Endothelial cell (in vitro differentiated cells): ENCODE measurements at regions not wholly inside any gene's neighbourhood (a gene's known extent, or its start where the extent isn't known, plus 50 kb on each side); places are given as distances from the start of the nearest gene placed in this dataset.
"Not testable (repeated sequence)": the region's sequence is repeated elsewhere in the genome, so short reads cannot be mapped to it uniquely, and the experiment has no call there.

Experiments
- DNase-seq: peaks from one replicate; pipeline ENCODE4 v3.0.0; 2021; ENCODE audit warnings: low spot score
- H3K27ac Mint-ChIP-seq: one replicate; pipeline ENCODE4 v1.8.0; 2021; ENCODE audit warnings: mixed read lengths, inconsistent platforms; ENCODE audit not compliant: unreplicated experiment
- H3K27me3 Mint-ChIP-seq: one replicate; pipeline ENCODE4 v1.8.0; 2021; ENCODE audit warnings: mild to moderate bottlenecking, moderate library complexity, mixed read lengths, inconsistent platforms; ENCODE audit not compliant: unreplicated experiment
- H3K36me3 Mint-ChIP-seq: one replicate; pipeline ENCODE4 v1.8.0; 2021; ENCODE audit warnings: mild to moderate bottlenecking, low read depth, mixed read lengths, inconsistent platforms; ENCODE audit not compliant: unreplicated experiment
- H3K4me1 Mint-ChIP-seq: one replicate; pipeline ENCODE4 v1.8.0; 2021; ENCODE audit warnings: mild to moderate bottlenecking, mixed read lengths, inconsistent platforms; ENCODE audit not compliant: unreplicated experiment
- H3K4me3 Mint-ChIP-seq: one replicate; pipeline ENCODE4 v1.8.0; 2021; ENCODE audit warnings: mild to moderate bottlenecking, mixed read lengths, inconsistent platforms; ENCODE audit not compliant: unreplicated experiment
- H3K9me3 Mint-ChIP-seq: one replicate; pipeline ENCODE4 v1.8.0; 2021; ENCODE audit warnings: mixed read lengths, inconsistent platforms; ENCODE audit not compliant: unreplicated experiment

DNA sequence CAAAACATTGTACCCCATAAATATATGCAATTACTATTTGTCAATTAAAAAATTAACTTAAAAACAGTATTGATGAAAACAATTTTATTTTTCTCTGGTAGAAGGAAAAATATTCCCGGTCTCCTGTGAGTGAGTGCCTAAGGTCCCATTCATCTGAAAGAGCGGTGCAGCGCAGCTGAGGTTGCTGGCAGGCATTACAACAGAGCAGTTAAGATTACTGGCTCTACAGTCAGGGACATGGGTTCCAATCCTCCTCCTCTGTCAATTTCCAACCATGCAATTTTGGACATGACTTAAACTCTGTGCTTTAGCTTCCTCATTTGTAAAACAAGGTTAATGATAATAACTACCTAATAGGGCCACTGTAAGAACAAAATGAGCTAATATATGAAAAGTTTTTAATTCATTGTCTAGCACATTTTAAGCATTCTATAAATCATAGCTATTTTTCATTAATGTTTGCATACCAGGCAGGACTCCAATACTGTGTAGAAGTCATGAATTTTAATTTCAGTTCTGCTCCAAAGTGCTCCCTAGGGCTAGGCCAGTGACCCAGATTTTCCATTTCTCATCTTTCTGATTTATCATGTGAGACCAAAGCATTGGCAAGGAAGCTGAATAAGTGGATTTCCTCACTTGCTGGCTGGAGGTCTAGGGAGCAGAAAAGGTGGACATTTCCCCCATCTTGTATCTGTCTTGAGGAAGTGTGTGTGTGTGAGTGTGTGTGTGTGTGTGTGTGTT lies 174.2 kb upstream of the NBPF19 start:
- H3K4me3 Mint-ChIP-seq, H3K36me3 Mint-ChIP-seq, H3K9me3 Mint-ChIP-seq, H3K27me3 Mint-ChIP-seq, H3K4me1 Mint-ChIP-seq, H3K27ac Mint-ChIP-seq, DNase-seq: not testable (repeated sequence)

- H3K27ac Mint-ChIP-seq, H3K9me3 Mint-ChIP-seq, H3K4me1 Mint-ChIP-seq, H3K27me3 Mint-ChIP-seq, H3K36me3 Mint-ChIP-seq, DNase-seq, H3K4me3 Mint-ChIP-seq: not testable (repeated sequence)
These were observed 173.6 kb upstream of the NBPF19 start for GRCh38 chr1:149301282-149301681.

DNA sequence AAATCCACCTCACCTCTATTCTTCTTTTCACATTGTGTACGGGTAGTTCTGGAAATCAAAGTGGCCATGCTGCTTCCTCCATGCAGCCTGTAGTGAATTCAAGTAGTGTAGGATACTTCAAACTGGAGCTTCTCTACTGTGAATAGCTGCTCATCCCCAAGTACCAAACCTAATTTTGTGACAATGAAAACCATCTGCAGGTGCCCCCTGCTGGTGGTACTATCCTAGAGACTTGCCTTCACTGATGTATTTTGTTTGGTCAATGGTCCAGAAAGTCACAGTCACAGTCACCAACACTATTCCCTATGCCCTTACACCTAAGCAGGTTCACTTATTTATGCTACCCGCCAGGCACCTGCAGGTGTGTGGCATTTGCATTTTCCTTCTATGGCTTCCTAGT lies 170.0 kb upstream of the NBPF19 start:
- H3K27ac Mint-ChIP-seq, DNase-seq, H3K9me3 Mint-ChIP-seq, H3K36me3 Mint-ChIP-seq, H3K27me3 Mint-ChIP-seq, H3K4me1 Mint-ChIP-seq, H3K4me3 Mint-ChIP-seq: not testable (repeated sequence)

DNA sequence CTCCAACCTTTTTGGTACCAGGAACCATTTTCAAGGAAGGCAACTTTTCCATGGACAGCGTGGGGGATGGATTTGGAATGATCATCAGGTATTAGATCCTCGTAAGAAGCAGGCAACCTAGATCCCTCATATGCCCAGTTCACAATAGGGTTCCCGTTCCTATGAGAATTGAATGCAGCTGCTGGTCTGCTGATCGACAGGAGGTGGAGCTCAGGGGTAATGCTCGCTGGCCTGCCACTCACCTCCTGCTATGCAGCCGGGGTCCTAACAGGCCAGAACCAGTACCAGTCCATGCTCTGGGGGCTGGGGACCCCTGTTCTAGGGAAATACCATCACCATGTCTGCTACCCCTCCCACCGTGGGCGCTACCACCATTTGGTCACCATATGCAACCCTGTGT lies 167.2 kb upstream of the NBPF19 start:
- H3K4me1 Mint-ChIP-seq, H3K9me3 Mint-ChIP-seq: not testable (repeated sequence)

DNA sequence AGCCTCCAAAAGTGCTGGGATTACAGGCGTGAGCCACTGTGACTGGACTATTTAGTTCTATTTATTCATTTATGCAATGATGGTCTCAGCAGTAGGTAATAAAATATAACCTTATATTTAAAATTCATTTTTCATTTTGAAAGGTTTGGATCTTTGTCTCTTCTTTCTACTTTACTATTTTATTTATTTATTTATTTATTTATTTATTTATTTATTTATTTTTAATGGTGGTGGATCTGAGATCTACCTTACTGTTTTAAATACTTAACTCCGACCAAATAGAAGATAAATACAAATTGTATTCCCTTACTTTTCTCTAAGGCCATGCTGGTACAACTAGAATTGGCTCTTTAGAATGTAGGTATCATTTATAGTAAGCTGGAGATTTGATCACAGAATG lies 159.9 kb upstream of the NBPF19 start:
- not testable (repeated sequence) for H3K27ac Mint-ChIP-seq, H3K4me3 Mint-ChIP-seq, DNase-seq, H3K9me3 Mint-ChIP-seq, H3K27me3 Mint-ChIP-seq, H3K4me1 Mint-ChIP-seq, H3K36me3 Mint-ChIP-seq

More for the DNA sequence above, 167.2 kb upstream of the NBPF19 start:
- H3K4me3 Mint-ChIP-seq, H3K27ac Mint-ChIP-seq, H3K27me3 Mint-ChIP-seq, DNase-seq, H3K36me3 Mint-ChIP-seq: not testable (repeated sequence)

- not testable (repeated sequence) for H3K4me1 Mint-ChIP-seq, H3K27me3 Mint-ChIP-seq, H3K36me3 Mint-ChIP-seq, DNase-seq, H3K27ac Mint-ChIP-seq, H3K4me3 Mint-ChIP-seq, H3K9me3 Mint-ChIP-seq
These were observed 153.7 kb upstream of the NBPF19 start for GRCh38 chr1:149320971-149321731.

GRCh38 chr1:149321732-149322016 lies 153.2 kb upstream of the NBPF19 start:
- H3K27me3 Mint-ChIP-seq, H3K4me3 Mint-ChIP-seq, H3K27ac Mint-ChIP-seq, H3K36me3 Mint-ChIP-seq, H3K4me1 Mint-ChIP-seq, DNase-seq, H3K9me3 Mint-ChIP-seq: not testable (repeated sequence)

GRCh38 chr1:149330081-149330335 lies 144.8 kb upstream of the NBPF19 start:
- H3K9me3 Mint-ChIP-seq, H3K4me3 Mint-ChIP-seq, H3K4me1 Mint-ChIP-seq, DNase-seq, H3K27ac Mint-ChIP-seq, H3K36me3 Mint-ChIP-seq, H3K27me3 Mint-ChIP-seq: not testable (repeated sequence)

GRCh38 chr1:149336082-149336481 lies 138.8 kb upstream of the NBPF19 start:
- not testable (repeated sequence) for H3K36me3 Mint-ChIP-seq, H3K27me3 Mint-ChIP-seq, DNase-seq, H3K4me1 Mint-ChIP-seq, H3K4me3 Mint-ChIP-seq, H3K27ac Mint-ChIP-seq, H3K9me3 Mint-ChIP-seq

DNA sequence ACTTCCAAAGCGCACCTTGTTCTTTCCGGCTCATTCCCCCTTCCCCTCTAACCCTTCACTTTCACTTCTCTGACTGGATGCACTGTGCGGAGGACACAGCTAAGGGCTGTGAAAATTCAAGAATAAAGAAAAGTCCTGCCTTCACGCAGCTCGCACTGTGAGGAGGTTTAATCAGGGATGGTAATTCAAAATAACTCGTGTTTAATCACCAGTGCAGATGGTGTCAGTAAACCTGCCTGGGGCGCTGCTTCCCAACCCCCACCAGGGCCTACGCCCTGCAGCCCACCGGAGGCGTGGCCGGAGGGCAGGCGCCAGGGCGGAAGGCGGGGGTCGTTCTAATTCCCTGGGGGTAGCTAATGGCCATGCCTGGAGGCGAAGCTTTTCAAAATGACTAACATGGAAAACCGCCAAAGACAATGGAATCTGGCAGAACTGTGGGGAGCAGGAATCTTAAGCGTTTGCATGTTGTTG lies 136.6 kb upstream of the NBPF19 start:
- not testable (repeated sequence) for H3K9me3 Mint-ChIP-seq, DNase-seq, H3K36me3 Mint-ChIP-seq, H3K4me1 Mint-ChIP-seq, H3K4me3 Mint-ChIP-seq, H3K27me3 Mint-ChIP-seq, H3K27ac Mint-ChIP-seq

DNA sequence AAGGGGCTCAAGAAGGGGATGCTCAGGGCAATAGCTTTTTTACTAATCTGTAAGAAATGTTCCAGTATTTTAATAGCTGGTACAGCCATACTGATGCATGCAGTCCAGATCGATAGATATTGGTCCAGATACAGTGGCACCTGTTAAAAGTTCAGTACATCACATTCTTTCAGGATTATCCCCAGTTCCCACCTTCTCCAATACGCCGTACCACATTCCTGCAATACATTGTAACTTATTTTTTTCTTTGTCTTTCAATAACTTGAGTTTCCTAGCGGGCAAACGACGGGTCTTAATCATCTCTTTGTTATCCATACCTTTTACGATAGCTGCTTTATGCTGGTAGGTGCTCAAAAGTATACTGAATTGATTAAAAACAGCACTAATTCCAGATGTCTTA lies 136.1 kb upstream of the NBPF19 start:
- not testable (repeated sequence) for H3K4me1 Mint-ChIP-seq, DNase-seq, H3K27me3 Mint-ChIP-seq, H3K9me3 Mint-ChIP-seq, H3K4me3 Mint-ChIP-seq, H3K27ac Mint-ChIP-seq, H3K36me3 Mint-ChIP-seq

DNA sequence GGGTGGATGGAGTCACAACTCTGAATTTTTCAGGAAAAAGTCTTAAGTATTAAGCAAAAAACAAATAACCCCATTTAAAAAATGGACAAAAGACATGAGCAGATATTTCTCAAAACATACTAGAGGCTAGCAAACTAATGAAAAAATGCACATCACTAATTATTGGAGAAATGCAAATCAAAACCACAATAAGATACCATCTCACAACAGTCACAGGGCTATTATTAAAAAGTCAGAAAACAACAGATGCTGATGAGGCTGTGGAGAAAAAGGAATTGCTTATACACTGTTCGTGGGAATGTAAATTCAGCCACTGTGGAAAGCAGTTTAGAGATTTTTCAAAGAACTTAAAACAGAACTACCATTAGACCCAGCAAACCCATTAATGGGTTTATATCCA lies 125.4 kb upstream of the NBPF19 start:
- not testable (repeated sequence) for DNase-seq, H3K9me3 Mint-ChIP-seq, H3K4me3 Mint-ChIP-seq, H3K36me3 Mint-ChIP-seq, H3K27me3 Mint-ChIP-seq, H3K27ac Mint-ChIP-seq, H3K4me1 Mint-ChIP-seq
